ENCODE measurements at regions not wholly inside any gene's neighbourhood (a gene's known extent, or its start where the extent isn't known, plus 50 kb on each side); places are given as distances from the start of the nearest gene placed in this dataset.

DNA sequence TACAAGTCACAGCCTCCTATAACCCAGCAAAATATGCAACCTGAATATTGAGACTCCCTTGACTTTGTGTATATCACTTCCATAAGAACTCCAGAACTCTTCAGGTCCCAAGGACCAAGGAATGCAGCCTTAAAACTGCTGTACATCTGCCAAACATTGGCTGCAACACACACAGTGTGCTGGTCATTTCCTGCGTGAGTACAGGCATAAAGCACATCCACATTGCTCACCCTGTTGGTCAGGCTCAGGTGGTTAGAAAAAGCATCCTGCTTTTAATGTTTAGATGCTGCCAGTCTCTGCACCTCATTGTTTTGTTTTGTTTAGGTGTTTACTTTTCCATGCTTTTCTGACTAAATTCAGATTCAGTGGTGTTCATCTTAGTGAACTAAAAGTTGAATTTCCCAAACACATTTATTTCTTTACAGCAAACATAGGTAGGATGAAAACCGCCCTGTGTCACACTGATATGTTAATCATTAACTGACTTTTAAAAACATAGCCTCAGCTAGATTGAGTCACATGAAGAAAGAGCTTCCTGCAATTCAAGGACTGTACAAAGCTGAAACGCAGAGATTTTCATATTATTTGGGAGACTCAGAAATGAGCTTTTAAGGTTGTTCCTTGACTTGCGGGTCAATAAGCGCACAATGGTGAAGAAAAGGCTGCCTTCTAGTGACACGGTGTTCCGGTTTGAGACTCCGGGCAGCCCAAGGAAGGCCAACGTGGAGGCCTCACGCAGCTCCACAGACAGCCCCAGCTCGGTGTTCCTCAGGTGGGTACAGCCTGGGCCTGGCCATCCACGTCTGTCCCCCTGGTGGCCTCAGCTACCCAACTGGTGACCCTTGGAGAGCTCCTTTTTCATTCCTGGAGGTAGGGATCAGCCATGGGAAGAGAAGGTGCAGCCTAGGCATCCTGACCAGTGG, 52.2 kb upstream of the GRAMD2B start:
- Histone ChIP-seq H3K27ac (replicated peaks in 1 of 4) (no peak overlapping the region), H3K9me3 (no peaks in the 10 kb centered on the region), H3K36me3 (no peaks in the 10 kb centered on the region), H3K4me3 (no peak overlapping the region), H3K27me3 (no peaks in the 10 kb centered on the region), H3K4me1 (peaks cover 6 to 12% (median 9%) of the 10 kb centered on the region in 4 donors)
- 88% methylated on average over 9 of the region's 12 CpGs for WGBS
- DNase-seq (ENCODE audit: extremely low spot score): no peak
- intact Hi-C loops (cut with DNase I): no loop called here
- TF ChIP-seq POLR2AphosphoS5 (IDR thresholded peaks at IDR 0.05): no peak
- no peak for TF ChIP-seq POLR2A (IDR thresholded peaks at IDR 0.05; ENCODE audit: low read depth)
- TF ChIP-seq EP300 (IDR thresholded peaks at IDR 0.05): no peak
- TF ChIP-seq, protein P1, sequence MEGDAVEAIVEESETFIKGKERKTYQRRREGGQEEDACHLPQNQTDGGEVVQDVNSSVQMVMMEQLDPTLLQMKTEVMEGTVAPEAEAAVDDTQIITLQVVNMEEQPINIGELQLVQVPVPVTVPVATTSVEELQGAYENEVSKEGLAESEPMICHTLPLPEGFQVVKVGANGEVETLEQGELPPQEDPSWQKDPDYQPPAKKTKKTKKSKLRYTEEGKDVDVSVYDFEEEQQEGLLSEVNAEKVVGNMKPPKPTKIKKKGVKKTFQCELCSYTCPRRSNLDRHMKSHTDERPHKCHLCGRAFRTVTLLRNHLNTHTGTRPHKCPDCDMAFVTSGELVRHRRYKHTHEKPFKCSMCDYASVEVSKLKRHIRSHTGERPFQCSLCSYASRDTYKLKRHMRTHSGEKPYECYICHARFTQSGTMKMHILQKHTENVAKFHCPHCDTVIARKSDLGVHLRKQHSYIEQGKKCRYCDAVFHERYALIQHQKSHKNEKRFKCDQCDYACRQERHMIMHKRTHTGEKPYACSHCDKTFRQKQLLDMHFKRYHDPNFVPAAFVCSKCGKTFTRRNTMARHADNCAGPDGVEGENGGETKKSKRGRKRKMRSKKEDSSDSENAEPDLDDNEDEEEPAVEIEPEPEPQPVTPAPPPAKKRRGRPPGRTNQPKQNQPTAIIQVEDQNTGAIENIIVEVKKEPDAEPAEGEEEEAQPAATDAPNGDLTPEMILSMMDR (IDR thresholded peaks at IDR 0.05): no peak

DNA sequence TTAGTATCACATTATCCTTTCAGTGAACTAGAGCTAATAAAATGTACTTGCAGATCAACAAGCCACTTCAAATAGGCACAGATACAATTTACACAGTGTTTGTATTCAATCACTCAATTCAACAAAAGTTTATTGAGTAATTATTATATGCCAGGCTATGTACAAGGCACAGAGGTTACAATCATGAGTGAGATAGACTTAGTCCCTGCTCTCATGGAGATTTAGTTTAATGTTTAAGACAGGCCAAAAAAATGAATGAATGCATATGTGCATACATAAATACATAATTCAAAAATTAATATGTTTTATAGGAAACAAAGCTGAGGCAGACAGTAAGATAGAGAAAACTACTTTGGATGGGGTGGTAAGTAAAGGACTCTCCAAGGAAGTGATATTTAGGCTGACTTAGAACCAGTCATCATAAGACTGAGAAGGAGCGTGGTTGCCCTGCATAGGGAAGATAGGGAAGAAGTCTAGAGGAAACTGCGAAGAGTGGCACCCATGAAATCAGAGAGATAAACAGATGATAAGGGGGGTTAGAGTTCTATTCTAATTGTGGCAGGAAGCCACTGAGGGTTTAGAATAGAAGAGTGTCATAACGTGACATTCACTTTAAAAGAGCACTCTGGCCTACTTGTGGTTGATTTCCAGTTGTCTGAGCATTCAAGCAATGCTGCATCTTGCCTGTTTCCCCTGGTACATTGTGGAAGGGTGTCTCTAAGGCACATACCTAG, 49.7 kb upstream of the GRAMD2B start:
- intact Hi-C loops (cut with DNase I): no loop called here
- TF ChIP-seq, protein P1 (IDR thresholded peaks at IDR 0.05): no peak
- no peak for TF ChIP-seq POLR2A (IDR thresholded peaks at IDR 0.05; ENCODE audit: low read depth)
- TF ChIP-seq EP300 (IDR thresholded peaks at IDR 0.05): no peak
- TF ChIP-seq POLR2AphosphoS5 (IDR thresholded peaks at IDR 0.05): no peak
- WGBS: 81% methylated on average over 3 of the region's 3 CpGs

More for the DNA sequence above, 49.7 kb upstream of the GRAMD2B start:
- H3K27ac ChIP-seq (replicated peaks in 1 of 4): no peak overlapping the region
- no peaks in the 10 kb centered on the region for H3K36me3 ChIP-seq
- H3K27me3 ChIP-seq: no peaks in the 10 kb centered on the region
- H3K4me1 ChIP-seq: peaks cover 6 to 21% (median 9%) of the 10 kb centered on the region in 4 donors
- no peak overlapping the region for H3K4me3 ChIP-seq
- H3K9me3 ChIP-seq: no peaks in the 10 kb centered on the region
- DNase-seq (ENCODE audit: extremely low spot score): no peak

Small RNA genes in the stretch of these regions (small RNA-seq; reads per million reads assigned to genes)
- 0 reads per million in 3 donors for gene HMGB1P22
- 0 reads per million in 3 donors for gene RN7SKP117

Data from esophagus muscularis mucosa (tissue), 4 donors.